HCT116 (cell line): ENCODE measurements at regions not wholly inside any gene's neighbourhood (a gene's known extent, or its start where the extent isn't known, plus 50 kb on each side); places are given as distances from the start of the nearest gene placed in this dataset.

Source experiments
- ATAC-seq: fragments of 200-7000 bp; cut with Tn5 transposase; 2 replicates; pipeline ENCODE4 v1.9.1; 2020; ENCODE audit warnings: mild to moderate bottlenecking, moderate library complexity
- BruUV-seq: library from RNA; stranded (reverse); fragments of 400-500 nt; replicated peaks from 2 replicates; lab custom pipeline; 2021; lab: Mats Ljungman, UMichigan
- CTCF ChIA-PET: fragments of 300-600 bp; sonication (Branson Sonifier 250); formaldehyde crosslinking; loops from one replicate; lab custom pipeline; 2021; ENCODE audit warnings: antibody characterized with exemption; lab: Charles Lee
- POLR2A ChIA-PET: fragments of 300-600, 350-600 bp; sonication (Branson Sonifier 250); formaldehyde crosslinking; loops from one replicate; lab custom pipeline; 2021; ENCODE audit warnings: antibody characterized with exemption; lab: Charles Lee
- RAD21 ChIA-PET, 2 experiments: fragments of 300-600 bp; sonication (Branson Sonifier 250); formaldehyde crosslinking; loops; one replicate each; lab custom pipeline; 2023; ENCODE audit warnings: low total read pairs in 2 of 2; ENCODE audit not compliant: uncharacterized antibody in 2 of 2, unreplicated experiment in 2 of 2, low non-redundant PET in 1 of 2; lab: Charles Lee
- DNase-seq: peaks from one replicate; pipeline ENCODE4 v3.0.0-alpha.2; 2010; ENCODE audit warnings: low read depth, low spot score
- H2AFZ ChIP-seq: fragments of 200-600 bp; shearing (Covaris generic), sonication (generic); 2 replicates; pipeline ENCODE4 v1.6.1; 2017; ENCODE audit warnings: low read depth, mixed run types, mixed read lengths, antibody characterized with exemption, low read length; ENCODE audit not compliant: poor library complexity, severe bottlenecking
- H3K27ac ChIP-seq: 2 replicates; pipeline ENCODE4 v1.5.1; 2012; ENCODE audit warnings: low read depth, low read length
- H3K27me3 ChIP-seq: fragments of 200-600 bp; sonication (generic); 2 replicates; pipeline ENCODE4 v1.6.1; 2016; ENCODE audit warnings: mixed run types, low read length, mixed read lengths; ENCODE audit not compliant: insufficient read depth
- H3K36me3 ChIP-seq, 2 experiments: fragments of 200-500 bp in 1 of 2; fragments of 200-600 bp in 1 of 2; sonication (Bioruptor generic) in 1 of 2; sonication (generic) in 1 of 2; 2 replicates each; pipeline versions ENCODE4 v1.5.1 to v1.6.1; 2014 to 2016; ENCODE audit warnings: low read length in 2 of 2, inconsistent platforms in 1 of 2, mixed read lengths in 1 of 2, mixed run types in 1 of 2; ENCODE audit not compliant: insufficient read depth in 2 of 2, control insufficient read depth in 1 of 2
- H3K4me1 ChIP-seq, 2 experiments: fragments of 200-600 bp in 1 of 2; sonication (generic) in 1 of 2; 2 replicates each; pipeline versions ENCODE4 v1.5.1 to v1.6.1; 2012 to 2017; ENCODE audit warnings: low read length in 2 of 2, inconsistent platforms in 1 of 2, mild to moderate bottlenecking in 1 of 2, mixed read lengths in 1 of 2, mixed run types in 1 of 2, moderate library complexity in 1 of 2; ENCODE audit not compliant: insufficient read depth in 2 of 2, control insufficient read depth in 1 of 2
- H3K4me2 ChIP-seq: fragments of 200-600 bp; sonication (generic); 2 replicates; pipeline ENCODE4 v1.6.1; 2017; ENCODE audit warnings: mixed run types, low read length, mixed read lengths
- H3K4me3 ChIP-seq, 2 experiments: fragments of 200-600 bp in 1 of 2; sonication (generic) in 1 of 2; replicated peaks in 1 of 2; 2 replicates each; pipeline ENCODE4 v1.5.1; 2011 to 2016; ENCODE audit warnings: low read length in 2 of 2, control low read depth in 1 of 2, low read depth in 1 of 2, mild to moderate bottlenecking in 1 of 2, mixed read lengths in 1 of 2, mixed run types in 1 of 2
- H3K79me2 ChIP-seq: fragments of 200-600 bp; sonication (generic); 2 replicates; pipeline ENCODE4 v1.6.1; 2017; ENCODE audit warnings: mild to moderate bottlenecking, mixed run types, low read length, moderate library complexity, mixed read lengths; ENCODE audit not compliant: insufficient read depth
- H3K9ac ChIP-seq: fragments of 200-600 bp; sonication (generic); 2 replicates; pipeline ENCODE4 v1.6.1; 2016; ENCODE audit warnings: low read length, mixed read lengths
- H3K9me2 ChIP-seq: fragments of 200-600 bp; sonication (generic), shearing (Covaris generic); 2 replicates; pipeline ENCODE4 v1.6.1; 2017; ENCODE audit warnings: mixed run types, mild to moderate bottlenecking, moderate library complexity; ENCODE audit not compliant: insufficient read depth
- H3K9me3 ChIP-seq, 2 experiments: fragments of 200-500 bp in 1 of 2; fragments of 200-600 bp in 1 of 2; sonication (Bioruptor generic) in 1 of 2; sonication (generic) in 1 of 2; 2 replicates each; pipeline ENCODE4 v1.6.1; 2014 to 2017; ENCODE audit warnings: low read length in 2 of 2, mixed read lengths in 2 of 2, inconsistent platforms in 1 of 2, low read depth in 1 of 2, mild to moderate bottlenecking in 1 of 2, mixed run types in 1 of 2, moderate library complexity in 1 of 2; ENCODE audit not compliant: control insufficient read depth in 1 of 2, insufficient read depth in 1 of 2
- H4K20me1 ChIP-seq: fragments of 200-600 bp; sonication (generic), shearing (Covaris generic); 2 replicates; pipeline ENCODE4 v1.6.1; 2017; ENCODE audit warnings: mixed run types, mild to moderate bottlenecking, moderate library complexity; ENCODE audit not compliant: insufficient read depth
- CEBPB ChIP-seq: IDR thresholded peaks from 2 replicates; pipeline ENCODE4 v1.6.1; 2012; ENCODE audit warnings: low read depth
- EGR1 ChIP-seq: IDR thresholded peaks from 2 replicates; pipeline ENCODE4 v1.6.1; 2012; ENCODE audit warnings: low read depth
- ELF1 ChIP-seq: IDR thresholded peaks from 2 replicates; pipeline ENCODE4 v1.6.1; 2012; ENCODE audit warnings: low read depth, borderline replicate concordance
- EZH2 ChIP-seq: fragments of 200-600 bp; sonication (generic); IDR thresholded peaks from 2 replicates; pipeline ENCODE4 v1.6.1; 2017; ENCODE audit warnings: antibody characterized with exemption, mixed run types
- EZH2phosphoT487 ChIP-seq: fragments of 200-600 bp; IDR thresholded peaks from 2 replicates; pipeline ENCODE4 v1.6.1; 2018; ENCODE audit warnings: antibody characterized with exemption, borderline replicate concordance
- FOSL1 ChIP-seq: IDR thresholded peaks from 2 replicates; pipeline ENCODE4 v1.6.1; 2012; ENCODE audit warnings: low read depth
- JUND ChIP-seq: IDR thresholded peaks from 2 replicates; pipeline ENCODE4 v1.6.1; 2012
- POLR2AphosphoS5 ChIP-seq: IDR thresholded peaks from 2 replicates; pipeline ENCODE4 v1.6.1; 2011; ENCODE audit warnings: mild to moderate bottlenecking, low read depth, low read length, moderate library complexity
- RAD21 ChIP-seq: IDR thresholded peaks from 2 replicates; pipeline ENCODE4 v1.6.1; 2012; ENCODE audit warnings: low read depth, mild to moderate bottlenecking
- SIN3A ChIP-seq: IDR thresholded peaks from 2 replicates; pipeline ENCODE4 v1.6.1; 2012; ENCODE audit warnings: low read depth
- SP1 ChIP-seq: IDR thresholded peaks from 2 replicates; pipeline ENCODE4 v1.6.1; 2012; ENCODE audit warnings: low read depth
- TCF7L2 ChIP-seq: IDR thresholded peaks from 2 replicates; pipeline ENCODE4 v1.7.0; 2011; ENCODE audit warnings: borderline replicate concordance, inconsistent platforms; ENCODE audit not compliant: insufficient read depth, insufficient read length; ENCODE audit errors: extremely low read depth
- intact Hi-C: fragments of 100-400 bp; cut with micrococcal nuclease; formaldehyde crosslinking; loops from 2 replicates; pipeline ENCODE4 v1.10.0; 2022
- TF ChIP-seq, protein P1 (sequence below): IDR thresholded peaks from 2 replicates; pipeline ENCODE4 v1.6.1; 2011; ENCODE audit warnings: mild to moderate bottlenecking, low read length, moderate library complexity; ENCODE audit not compliant: insufficient replicate concordance; ENCODE audit errors: extremely low read depth
- TF ChIP-seq, protein P2 (sequence below), 3 experiments: fragments of 200-600 bp in 1 of 3; sonication (generic) in 1 of 3; IDR thresholded peaks in 2 of 3; conservative IDR thresholded peaks in 1 of 3; 2 replicates each; pipeline ENCODE4 v1.5.1; 2012 to 2017; ENCODE audit warnings: low read depth in 2 of 3, low read length in 2 of 3, antibody characterized with exemption in 1 of 3, borderline replicate concordance in 1 of 3, control low read depth in 1 of 3, mild to moderate bottlenecking in 1 of 3, mixed read lengths in 1 of 3, mixed run types in 1 of 3, moderate library complexity in 1 of 3; ENCODE audit not compliant: insufficient read depth in 1 of 3
- TF ChIP-seq, protein P3 (sequence below): IDR thresholded peaks from 2 replicates; pipeline ENCODE4 v1.6.1; 2012
- TF ChIP-seq, protein P4 (sequence below): IDR thresholded peaks from 2 replicates; pipeline ENCODE4 v1.6.1; 2012; ENCODE audit warnings: low read depth

DNA sequence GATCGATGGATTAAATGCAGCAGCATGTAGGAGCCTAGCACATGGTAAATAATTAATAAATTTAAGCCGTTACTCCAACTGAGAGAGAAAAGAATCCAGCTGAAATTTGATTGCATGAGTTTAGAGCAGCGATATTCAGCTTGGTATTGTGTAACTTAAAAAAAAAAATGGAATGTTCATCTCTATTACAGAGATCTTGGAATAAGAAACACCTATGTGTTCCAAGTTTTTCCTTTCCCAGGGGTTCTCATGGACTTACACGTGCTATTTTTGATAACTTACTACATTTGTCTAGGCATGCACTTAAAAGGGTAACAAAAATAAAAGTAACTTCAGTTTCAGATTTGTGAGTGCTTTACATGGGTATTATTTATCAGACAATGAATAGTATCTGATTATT, 122.8 kb downstream of the RASSF9 start:
- ATAC-seq = no peak
- Histone ChIP-seq H3K27me3 (no peaks in the 10 kb centered on the region), H3K4me1 (no peaks in the 10 kb centered on the region), H3K79me2 (no peaks in the 10 kb centered on the region), H3K27ac (no peak overlapping the region), H3K4me3 (no peak overlapping the region), H3K9me2 (no peaks in the 10 kb centered on the region), H3K9me3 (no peaks in the 10 kb centered on the region), H3K4me2 (no peak overlapping the region), H2AFZ (no peak overlapping the region), H4K20me1 (no peaks in the 10 kb centered on the region), H3K9ac (no peak overlapping the region), H3K36me3 (no peaks in the 10 kb centered on the region)
- no peak for TF ChIP-seq EGR1
- no peak for TF ChIP-seq EZH2phosphoT487
- TF ChIP-seq, protein P1, sequence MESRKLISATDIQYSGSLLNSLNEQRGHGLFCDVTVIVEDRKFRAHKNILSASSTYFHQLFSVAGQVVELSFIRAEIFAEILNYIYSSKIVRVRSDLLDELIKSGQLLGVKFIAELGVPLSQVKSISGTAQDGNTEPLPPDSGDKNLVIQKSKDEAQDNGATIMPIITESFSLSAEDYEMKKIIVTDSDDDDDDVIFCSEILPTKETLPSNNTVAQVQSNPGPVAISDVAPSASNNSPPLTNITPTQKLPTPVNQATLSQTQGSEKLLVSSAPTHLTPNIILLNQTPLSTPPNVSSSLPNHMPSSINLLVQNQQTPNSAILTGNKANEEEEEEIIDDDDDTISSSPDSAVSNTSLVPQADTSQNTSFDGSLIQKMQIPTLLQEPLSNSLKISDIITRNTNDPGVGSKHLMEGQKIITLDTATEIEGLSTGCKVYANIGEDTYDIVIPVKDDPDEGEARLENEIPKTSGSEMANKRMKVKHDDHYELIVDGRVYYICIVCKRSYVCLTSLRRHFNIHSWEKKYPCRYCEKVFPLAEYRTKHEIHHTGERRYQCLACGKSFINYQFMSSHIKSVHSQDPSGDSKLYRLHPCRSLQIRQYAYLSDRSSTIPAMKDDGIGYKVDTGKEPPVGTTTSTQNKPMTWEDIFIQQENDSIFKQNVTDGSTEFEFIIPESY = no peak
- TF ChIP-seq RAD21 = no peak
- TF ChIP-seq CEBPB = no peak
- no peak for TF ChIP-seq TCF7L2
- TF ChIP-seq, protein P2, sequence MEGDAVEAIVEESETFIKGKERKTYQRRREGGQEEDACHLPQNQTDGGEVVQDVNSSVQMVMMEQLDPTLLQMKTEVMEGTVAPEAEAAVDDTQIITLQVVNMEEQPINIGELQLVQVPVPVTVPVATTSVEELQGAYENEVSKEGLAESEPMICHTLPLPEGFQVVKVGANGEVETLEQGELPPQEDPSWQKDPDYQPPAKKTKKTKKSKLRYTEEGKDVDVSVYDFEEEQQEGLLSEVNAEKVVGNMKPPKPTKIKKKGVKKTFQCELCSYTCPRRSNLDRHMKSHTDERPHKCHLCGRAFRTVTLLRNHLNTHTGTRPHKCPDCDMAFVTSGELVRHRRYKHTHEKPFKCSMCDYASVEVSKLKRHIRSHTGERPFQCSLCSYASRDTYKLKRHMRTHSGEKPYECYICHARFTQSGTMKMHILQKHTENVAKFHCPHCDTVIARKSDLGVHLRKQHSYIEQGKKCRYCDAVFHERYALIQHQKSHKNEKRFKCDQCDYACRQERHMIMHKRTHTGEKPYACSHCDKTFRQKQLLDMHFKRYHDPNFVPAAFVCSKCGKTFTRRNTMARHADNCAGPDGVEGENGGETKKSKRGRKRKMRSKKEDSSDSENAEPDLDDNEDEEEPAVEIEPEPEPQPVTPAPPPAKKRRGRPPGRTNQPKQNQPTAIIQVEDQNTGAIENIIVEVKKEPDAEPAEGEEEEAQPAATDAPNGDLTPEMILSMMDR (IDR thresholded peaks at IDR 0.05 in 2 of 3, conservative IDR thresholded peaks at IDR 0.05 in 1 of 3; ENCODE audit: borderline replicate concordance in 1 of 3, insufficient read depth in 1 of 3, low read depth in 2 of 3, low read length in 2 of 3) = no peak
- TF ChIP-seq EZH2 = no peak
- TF ChIP-seq, protein P3, sequence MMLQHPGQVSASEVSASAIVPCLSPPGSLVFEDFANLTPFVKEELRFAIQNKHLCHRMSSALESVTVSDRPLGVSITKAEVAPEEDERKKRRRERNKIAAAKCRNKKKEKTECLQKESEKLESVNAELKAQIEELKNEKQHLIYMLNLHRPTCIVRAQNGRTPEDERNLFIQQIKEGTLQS = no peak
- no peak for TF ChIP-seq ELF1
- TF ChIP-seq POLR2AphosphoS5 = no peak
- TF ChIP-seq JUND = no peak
- TF ChIP-seq SIN3A = no peak
- TF ChIP-seq, protein P4, sequence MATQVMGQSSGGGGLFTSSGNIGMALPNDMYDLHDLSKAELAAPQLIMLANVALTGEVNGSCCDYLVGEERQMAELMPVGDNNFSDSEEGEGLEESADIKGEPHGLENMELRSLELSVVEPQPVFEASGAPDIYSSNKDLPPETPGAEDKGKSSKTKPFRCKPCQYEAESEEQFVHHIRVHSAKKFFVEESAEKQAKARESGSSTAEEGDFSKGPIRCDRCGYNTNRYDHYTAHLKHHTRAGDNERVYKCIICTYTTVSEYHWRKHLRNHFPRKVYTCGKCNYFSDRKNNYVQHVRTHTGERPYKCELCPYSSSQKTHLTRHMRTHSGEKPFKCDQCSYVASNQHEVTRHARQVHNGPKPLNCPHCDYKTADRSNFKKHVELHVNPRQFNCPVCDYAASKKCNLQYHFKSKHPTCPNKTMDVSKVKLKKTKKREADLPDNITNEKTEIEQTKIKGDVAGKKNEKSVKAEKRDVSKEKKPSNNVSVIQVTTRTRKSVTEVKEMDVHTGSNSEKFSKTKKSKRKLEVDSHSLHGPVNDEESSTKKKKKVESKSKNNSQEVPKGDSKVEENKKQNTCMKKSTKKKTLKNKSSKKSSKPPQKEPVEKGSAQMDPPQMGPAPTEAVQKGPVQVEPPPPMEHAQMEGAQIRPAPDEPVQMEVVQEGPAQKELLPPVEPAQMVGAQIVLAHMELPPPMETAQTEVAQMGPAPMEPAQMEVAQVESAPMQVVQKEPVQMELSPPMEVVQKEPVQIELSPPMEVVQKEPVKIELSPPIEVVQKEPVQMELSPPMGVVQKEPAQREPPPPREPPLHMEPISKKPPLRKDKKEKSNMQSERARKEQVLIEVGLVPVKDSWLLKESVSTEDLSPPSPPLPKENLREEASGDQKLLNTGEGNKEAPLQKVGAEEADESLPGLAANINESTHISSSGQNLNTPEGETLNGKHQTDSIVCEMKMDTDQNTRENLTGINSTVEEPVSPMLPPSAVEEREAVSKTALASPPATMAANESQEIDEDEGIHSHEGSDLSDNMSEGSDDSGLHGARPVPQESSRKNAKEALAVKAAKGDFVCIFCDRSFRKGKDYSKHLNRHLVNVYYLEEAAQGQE = no peak
- no peak for TF ChIP-seq SP1
- TF ChIP-seq FOSL1 = no peak
- BruUV-seq = no TSS peak
- POLR2A ChIA-PET = no interaction called here
- CTCF ChIA-PET = no interaction called here
- intact Hi-C loops = no loop called here
- no peak for DNase-seq
- RAD21 ChIA-PET = no interaction called here
